DOHH2 (cell line): ENCODE measurements at regions not wholly inside any gene's neighbourhood (a gene's known extent, or its start where the extent isn't known, plus 50 kb on each side); places are given as distances from the start of the nearest gene placed in this dataset.

Experiments used
- EZH2phosphoT487 ChIP-seq: fragments of 200-600 bp; sonication (generic); IDR thresholded peaks from 2 replicates; pipeline ENCODE4 v1.6.1; 2017; ENCODE audit warnings: borderline replicate concordance, mild to moderate bottlenecking, antibody characterized with exemption, low read length, moderate library complexity, mixed read lengths
- TF ChIP-seq, protein P1 (sequence below): fragments of 200-600 bp; sonication (generic); IDR thresholded peaks from one replicate; pipeline ENCODE4 v1.5.1; 2014; ENCODE audit warnings: antibody characterized with exemption, mild to moderate bottlenecking, low read depth, low read length; ENCODE audit not compliant: poor library complexity, severe bottlenecking

- TF ChIP-seq, protein P1, sequence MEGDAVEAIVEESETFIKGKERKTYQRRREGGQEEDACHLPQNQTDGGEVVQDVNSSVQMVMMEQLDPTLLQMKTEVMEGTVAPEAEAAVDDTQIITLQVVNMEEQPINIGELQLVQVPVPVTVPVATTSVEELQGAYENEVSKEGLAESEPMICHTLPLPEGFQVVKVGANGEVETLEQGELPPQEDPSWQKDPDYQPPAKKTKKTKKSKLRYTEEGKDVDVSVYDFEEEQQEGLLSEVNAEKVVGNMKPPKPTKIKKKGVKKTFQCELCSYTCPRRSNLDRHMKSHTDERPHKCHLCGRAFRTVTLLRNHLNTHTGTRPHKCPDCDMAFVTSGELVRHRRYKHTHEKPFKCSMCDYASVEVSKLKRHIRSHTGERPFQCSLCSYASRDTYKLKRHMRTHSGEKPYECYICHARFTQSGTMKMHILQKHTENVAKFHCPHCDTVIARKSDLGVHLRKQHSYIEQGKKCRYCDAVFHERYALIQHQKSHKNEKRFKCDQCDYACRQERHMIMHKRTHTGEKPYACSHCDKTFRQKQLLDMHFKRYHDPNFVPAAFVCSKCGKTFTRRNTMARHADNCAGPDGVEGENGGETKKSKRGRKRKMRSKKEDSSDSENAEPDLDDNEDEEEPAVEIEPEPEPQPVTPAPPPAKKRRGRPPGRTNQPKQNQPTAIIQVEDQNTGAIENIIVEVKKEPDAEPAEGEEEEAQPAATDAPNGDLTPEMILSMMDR = no peak
- TF ChIP-seq EZH2phosphoT487 = no peak
These were observed 107.6 kb upstream of the OPRM1 start for GRCh38 chr6:153931431-153931830.
